RWPE2 (cell line): ENCODE measurements at regions not wholly inside any gene's neighbourhood (a gene's known extent, or its start where the extent isn't known, plus 50 kb on each side); places are given as distances from the start of the nearest gene placed in this dataset.

Experiments used
- ATAC-seq: fragments of 200-7000 bp; cut with Tn5 transposase; 3 replicates; pipeline ENCODE4 v1.9.1; 2021; ENCODE audit warnings: low read depth
- DNase-seq: peaks from one replicate; pipeline ENCODE4 v3.0.0-alpha.2; 2020; ENCODE audit warnings: low spot score
- H3K27ac ChIP-seq: fragments of 450-650 bp; 2 replicates; pipeline ENCODE4 v1.5.1; 2017; ENCODE audit warnings: mild to moderate bottlenecking; ENCODE audit not compliant: poor library complexity, severe bottlenecking
- H3K27me3 ChIP-seq: fragments of 250-450 bp; sonication (Bioruptor Pico); 2 replicates; pipeline ENCODE4 v1.5.1; 2021; ENCODE audit warnings: mild to moderate bottlenecking, moderate library complexity; ENCODE audit not compliant: insufficient read depth, poor library complexity, severe bottlenecking
- H3K36me3 ChIP-seq: fragments of 250-450 bp; sonication (Bioruptor Pico); 2 replicates; pipeline ENCODE4 v1.5.1; 2020; ENCODE audit warnings: low read depth, mild to moderate bottlenecking, moderate library complexity
- H3K4me1 ChIP-seq: fragments of 250-450 bp; sonication (Bioruptor Pico); 2 replicates; pipeline ENCODE4 v1.5.1; 2021; ENCODE audit warnings: mild to moderate bottlenecking, moderate library complexity; ENCODE audit not compliant: insufficient read depth, poor library complexity, severe bottlenecking
- H3K4me3 ChIP-seq: fragments of 250-450 bp; sonication (Bioruptor Pico); 2 replicates; pipeline ENCODE4 v1.5.1; 2021; ENCODE audit warnings: mild to moderate bottlenecking, moderate library complexity; ENCODE audit not compliant: severe bottlenecking
- H3K9me3 ChIP-seq: fragments of 250-450 bp; sonication (Bioruptor Pico); 2 replicates; pipeline ENCODE4 v1.5.1; 2021; ENCODE audit warnings: mild to moderate bottlenecking, moderate library complexity; ENCODE audit not compliant: severe bottlenecking
- CTCF ChIP-seq: fragments of 450-650 bp; IDR thresholded peaks from one replicate; pipeline ENCODE4 v1.5.1; 2017; ENCODE audit warnings: mild to moderate bottlenecking, moderate library complexity; ENCODE audit not compliant: poor library complexity, severe bottlenecking

GRCh38 chr20:60310560-60311349 lies 352.5 kb downstream of the CDH26 start:
- no peaks in the 10 kb centered on the region for H3K9me3 ChIP-seq
- no peak overlapping the region for H3K4me3 ChIP-seq
- no peaks in the 10 kb centered on the region for H3K4me1 ChIP-seq
- no peaks in the 10 kb centered on the region for H3K36me3 ChIP-seq
- H3K27me3 ChIP-seq = peaks cover 46% of the 10 kb centered on the region
- no peak overlapping the region for H3K27ac ChIP-seq
- DNase-seq (no peak), ATAC-seq (no peak; the same call in 2 of the 3 replicates)
- TF ChIP-seq CTCF = no peak

- Histone ChIP-seq H3K36me3 (no peaks in the 10 kb centered on the region), H3K27ac (no peak overlapping the region), H3K4me3 (no peak overlapping the region), H3K9me3 (no peaks in the 10 kb centered on the region), H3K27me3 (peaks cover 49% of the 10 kb centered on the region), H3K4me1 (no peaks in the 10 kb centered on the region)
- ATAC-seq (no peak), DNase-seq (no peak)
- no peak for TF ChIP-seq CTCF
These were observed 355.0 kb downstream of the CDH26 start for GRCh38 chr20:60313191-60313590.

GRCh38 chr20:60313614-60314013 lies 355.4 kb downstream of the CDH26 start:
- H3K9me3 ChIP-seq = no peaks in the 10 kb centered on the region
- no peak for TF ChIP-seq CTCF
- H3K4me3 ChIP-seq = no peak overlapping the region
- ATAC-seq = peak; percentile 40; the same call in 1 of the 3 replicates
- no peaks in the 10 kb centered on the region for H3K4me1 ChIP-seq
- no peak for DNase-seq
- H3K36me3 ChIP-seq = no peaks in the 10 kb centered on the region
- H3K27me3 ChIP-seq = peaks cover 49% of the 10 kb centered on the region
- H3K27ac ChIP-seq = no peak overlapping the region

- no peaks in the 10 kb centered on the region for H3K9me3 ChIP-seq
- TF ChIP-seq CTCF = no peak
These were observed 356.5 kb downstream of the CDH26 start for GRCh38 chr20:60314727-60315126.

GRCh38 chr20:60316476-60317158 lies 358.4 kb downstream of the CDH26 start:
- H3K4me3 ChIP-seq = no peak overlapping the region
- DNase-seq (no peak), ATAC-seq (0 out of 3 replicates have a peak, but pooled peaks have one; percentile 5)
- no peaks in the 10 kb centered on the region for H3K4me1 ChIP-seq
- H3K9me3 ChIP-seq = no peaks in the 10 kb centered on the region
- H3K27me3 ChIP-seq = peaks cover 57% of the 10 kb centered on the region
- no peak overlapping the region for H3K27ac ChIP-seq
- TF ChIP-seq CTCF = no peak
- no peaks in the 10 kb centered on the region for H3K36me3 ChIP-seq

More at GRCh38 chr20:60314727-60315126, 356.5 kb downstream of the CDH26 start:
- Histone ChIP-seq H3K36me3 (no peaks in the 10 kb centered on the region), H3K4me1 (no peaks in the 10 kb centered on the region), H3K27ac (no peak overlapping the region), H3K4me3 (no peak overlapping the region), H3K27me3 (peaks cover 50% of the 10 kb centered on the region)
- ATAC-seq = no peak
- DNase-seq = no peak
